Activated CD4-positive, alpha-beta memory T cell treated with anti-CD3 and anti-CD28 coated beads for 36 hours (primary cell): ENCODE measurements at regions not wholly inside any gene's neighbourhood (a gene's known extent, or its start where the extent isn't known, plus 50 kb on each side); places are given as distances from the start of the nearest gene placed in this dataset.

Experiments
- CTCF ChIA-PET: fragments of 350-600 bp; sonication (Branson Sonifier 250); formaldehyde crosslinking; loops from one replicate; lab custom pipeline; 2021; ENCODE audit warnings: antibody characterized with exemption, inconsistent platforms; lab: Charles Lee
- POLR2A ChIA-PET: fragments of 350-600 bp; sonication (Branson Sonifier 250); formaldehyde crosslinking; loops from one replicate; lab custom pipeline; 2021; ENCODE audit warnings: antibody characterized with exemption; lab: Charles Lee
- DNase-seq: peaks from one replicate; pipeline ENCODE4 v3.0.0-alpha.2; 2020
- H3K27ac Mint-ChIP-seq: one replicate; pipeline ENCODE4 v1.8.0; 2021; ENCODE audit warnings: mixed read lengths
- H3K27me3 Mint-ChIP-seq: one replicate; pipeline ENCODE4 v1.8.0; 2021; ENCODE audit warnings: mixed read lengths
- H3K36me3 Mint-ChIP-seq: one replicate; pipeline ENCODE4 v1.8.0; 2021; ENCODE audit warnings: mixed read lengths
- H3K4me1 Mint-ChIP-seq: one replicate; pipeline ENCODE4 v1.8.0; 2021; ENCODE audit warnings: low read depth, mixed read lengths
- H3K4me3 Mint-ChIP-seq: one replicate; pipeline ENCODE4 v1.8.0; 2021; ENCODE audit warnings: mild to moderate bottlenecking, mixed read lengths
- H3K9me3 Mint-ChIP-seq: one replicate; pipeline ENCODE4 v1.8.0; 2021; ENCODE audit warnings: mixed read lengths
- intact Hi-C: fragments of 100-400 bp; cut with micrococcal nuclease; formaldehyde crosslinking; loops from one replicate; pipeline ENCODE4 v1.15.1; 2023

DNA sequence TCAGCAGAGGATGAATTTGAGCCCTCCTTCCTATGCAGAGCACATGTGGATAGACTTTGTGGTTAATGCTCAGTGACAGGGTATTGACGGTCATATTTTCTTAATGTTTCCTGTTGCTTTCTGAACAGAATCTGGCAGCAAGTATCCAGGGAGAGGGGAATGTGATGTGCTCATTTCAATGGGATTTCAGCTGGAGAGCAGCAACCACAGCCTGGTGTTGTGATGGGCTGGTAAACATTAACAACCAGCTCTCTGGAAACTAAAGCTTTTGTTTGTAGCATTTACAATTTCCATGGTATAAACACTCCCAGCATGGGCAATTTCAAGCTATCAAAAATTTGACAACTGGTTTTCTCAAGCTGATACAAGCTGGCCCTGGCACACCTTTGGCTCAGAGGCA, 215.9 kb downstream of the SH2D4B start:
- Mint-ChIP-seq H3K4me1 (no peaks in the 10 kb centered on the region), H3K27ac (no peak overlapping the region), H3K36me3 (no peaks in the 10 kb centered on the region), H3K4me3 (no peak overlapping the region), H3K27me3 (peaks cover 3% of the 10 kb centered on the region), H3K9me3 (no peaks in the 10 kb centered on the region)
- ChIA-PET POLR2A (no interaction called here), CTCF (interaction anchor here (1.7 kb wide), 1 partner anchor 156 kb away, joined by 3 read pairs; no protein-coding TSS in a partner anchor)
- no peak for DNase-seq
- intact Hi-C loops, result no loop called here

DNA sequence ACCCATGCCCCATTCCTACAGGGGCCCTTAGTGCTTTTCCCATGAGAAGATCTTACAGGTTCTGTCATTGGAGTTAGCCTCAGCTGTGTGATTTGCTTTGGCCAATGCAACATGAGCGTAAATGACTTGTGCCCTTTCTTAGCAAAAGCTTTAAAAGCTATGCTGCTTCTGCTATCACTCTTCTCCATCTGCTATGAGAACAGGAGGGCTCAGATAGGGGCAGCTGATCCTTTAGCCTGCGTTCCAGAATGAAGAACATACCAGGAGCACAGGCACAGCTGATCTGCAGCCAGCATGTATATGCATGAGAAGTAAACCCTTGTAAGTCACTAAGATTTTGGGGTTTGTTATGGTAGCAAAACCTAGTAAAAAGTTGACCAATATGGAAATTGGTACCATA, 218.2 kb downstream of the SH2D4B start:
- intact Hi-C loops, result no loop called here
- Mint-ChIP-seq H3K36me3 (no peaks in the 10 kb centered on the region), H3K4me1 (no peaks in the 10 kb centered on the region), H3K27ac (no peak overlapping the region), H3K27me3 (peaks cover 3% of the 10 kb centered on the region), H3K9me3 (no peaks in the 10 kb centered on the region), H3K4me3 (no peak overlapping the region)
- ChIA-PET POLR2A (no interaction called here), CTCF (no interaction called here)
- no peak for DNase-seq

DNA sequence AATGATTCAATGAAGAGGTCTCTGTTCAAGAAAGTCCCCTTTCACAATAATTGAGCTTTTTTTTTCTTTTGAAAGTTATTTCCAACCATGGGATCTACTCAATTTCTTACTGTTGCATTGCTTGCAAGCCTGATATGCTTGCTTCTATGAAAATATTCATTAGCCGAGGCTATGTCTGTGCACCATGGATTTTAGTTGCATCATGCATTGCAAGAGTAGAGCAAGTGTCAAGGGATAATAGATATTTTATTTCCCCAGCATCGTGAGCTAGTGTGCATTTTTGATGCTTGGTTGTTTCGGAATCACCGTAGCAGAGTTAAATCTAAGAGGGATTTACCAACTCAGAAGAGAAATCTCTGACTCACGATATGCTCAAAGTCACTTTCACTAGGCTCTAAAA, 222.0 kb downstream of the SH2D4B start:
- no peak overlapping the region for H3K4me3 Mint-ChIP-seq
- ChIA-PET CTCF (no interaction called here), POLR2A (no interaction called here)
- peaks cover 2% of the 10 kb centered on the region for H3K27me3 Mint-ChIP-seq
- no peaks in the 10 kb centered on the region for H3K36me3 Mint-ChIP-seq
- no peaks in the 10 kb centered on the region for H3K9me3 Mint-ChIP-seq
- intact Hi-C loops, result no loop called here
- no peaks in the 10 kb centered on the region for H3K4me1 Mint-ChIP-seq
- DNase-seq, result no peak
- H3K27ac Mint-ChIP-seq, result no peak overlapping the region

- ChIA-PET CTCF (interaction anchor here (0.6 kb wide), 1 partner anchor 91 kb away, joined by 3 read pairs; no protein-coding TSS in a partner anchor), POLR2A (no interaction called here)
- Mint-ChIP-seq H3K27ac (no peak overlapping the region), H3K4me1 (no peaks in the 10 kb centered on the region), H3K9me3 (no peaks in the 10 kb centered on the region), H3K4me3 (no peak overlapping the region), H3K36me3 (no peaks in the 10 kb centered on the region), H3K27me3 (peaks cover 2% of the 10 kb centered on the region)
- no peak for DNase-seq
- intact Hi-C loops, result no loop called here
Measured at GRCh38 chr10:80760914-80761371, 223.2 kb downstream of the SH2D4B start.

DNA sequence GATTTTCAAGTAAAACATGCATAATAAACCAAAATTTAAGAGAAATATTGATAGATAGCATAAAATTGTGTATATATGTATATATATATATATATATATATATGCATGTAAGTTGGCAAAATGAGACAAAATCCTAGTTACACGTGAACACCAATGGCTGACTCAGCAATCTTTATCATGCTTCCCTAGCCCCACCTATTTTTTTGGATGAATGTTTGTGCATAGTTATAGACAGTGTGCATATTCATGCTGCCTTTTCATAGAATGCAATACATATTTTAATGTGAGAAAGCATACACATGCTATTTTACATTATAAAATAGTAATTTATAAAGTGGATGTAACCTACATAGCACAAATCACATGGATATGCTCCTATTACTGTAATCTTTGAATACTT, 230.3 kb downstream of the SH2D4B start:
- ChIA-PET POLR2A (no interaction called here), CTCF (no interaction called here)
- Mint-ChIP-seq H3K9me3 (no peaks in the 10 kb centered on the region), H3K27me3 (peaks cover 7% of the 10 kb centered on the region), H3K27ac (no peak overlapping the region), H3K36me3 (no peaks in the 10 kb centered on the region), H3K4me3 (no peak overlapping the region), H3K4me1 (no peaks in the 10 kb centered on the region)
- DNase-seq, result no peak
- intact Hi-C loops, result no loop called here

GRCh38 chr10:80769700-80770160, 232.0 kb downstream of the SH2D4B start:
- Mint-ChIP-seq H3K27me3 (peaks cover 10% of the 10 kb centered on the region), H3K36me3 (no peaks in the 10 kb centered on the region), H3K4me3 (no peak overlapping the region), H3K27ac (no peak overlapping the region), H3K4me1 (no peaks in the 10 kb centered on the region), H3K9me3 (no peaks in the 10 kb centered on the region)
- no peak for DNase-seq
- CTCF ChIA-PET, result no interaction called here
- POLR2A ChIA-PET, result no interaction called here
- intact Hi-C loops, result no loop called here

DNA sequence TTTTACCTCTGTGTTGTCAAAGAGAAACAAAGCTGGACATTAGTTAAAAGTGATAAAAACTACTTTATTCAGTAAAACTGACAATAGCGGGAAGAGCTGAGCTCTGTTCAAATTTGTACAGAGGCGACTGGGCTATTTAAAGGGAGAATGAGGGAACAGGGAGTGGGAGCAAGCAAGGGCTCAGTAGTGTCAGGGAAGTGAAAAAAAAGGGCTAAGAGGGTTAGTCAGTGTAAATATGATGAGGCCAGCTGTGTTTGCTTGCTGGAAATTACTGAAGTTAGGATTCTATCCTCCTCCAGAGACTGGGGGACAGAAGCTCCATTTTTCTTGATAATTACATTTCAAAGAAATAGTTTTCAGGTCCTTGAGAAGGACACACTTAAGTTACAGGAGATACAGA, 232.5 kb downstream of the SH2D4B start:
- Mint-ChIP-seq H3K4me3 (no peak overlapping the region), H3K27me3 (peaks cover 10% of the 10 kb centered on the region), H3K27ac (no peak overlapping the region), H3K9me3 (no peaks in the 10 kb centered on the region), H3K4me1 (no peaks in the 10 kb centered on the region), H3K36me3 (no peaks in the 10 kb centered on the region)
- intact Hi-C loops, result no loop called here
- no peak for DNase-seq
- POLR2A ChIA-PET, result no interaction called here
- CTCF ChIA-PET, result no interaction called here

DNA sequence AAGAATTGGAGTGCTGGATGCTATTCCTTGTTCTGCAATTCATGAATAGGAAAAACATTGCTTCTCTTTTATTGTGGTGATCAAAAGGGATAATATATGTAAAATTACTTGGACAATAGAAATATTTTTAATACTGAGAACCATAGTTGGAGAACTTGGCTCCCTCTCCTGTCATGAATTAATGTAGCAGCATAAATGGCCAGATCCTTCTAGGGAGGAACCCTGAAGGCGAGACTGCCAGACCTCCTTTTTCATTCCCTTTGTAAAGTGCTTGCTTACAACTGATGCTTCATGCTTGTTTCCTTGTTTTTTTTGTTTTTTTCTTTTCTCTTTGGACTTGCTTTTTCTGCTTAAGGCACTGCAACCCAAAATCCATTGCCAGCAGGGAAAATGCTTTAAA, 233.6 kb downstream of the SH2D4B start:
- DNase-seq, result no peak
- Mint-ChIP-seq H3K36me3 (no peaks in the 10 kb centered on the region), H3K27ac (no peak overlapping the region), H3K27me3 (peaks cover 10% of the 10 kb centered on the region), H3K9me3 (no peaks in the 10 kb centered on the region), H3K4me1 (no peaks in the 10 kb centered on the region), H3K4me3 (no peak overlapping the region)
- ChIA-PET CTCF (no interaction called here), POLR2A (no interaction called here)
- intact Hi-C loops, result no loop called here

GRCh38 chr10:80771902-80772555, 234.3 kb downstream of the SH2D4B start:
- no peaks in the 10 kb centered on the region for H3K4me1 Mint-ChIP-seq
- no peak overlapping the region for H3K27ac Mint-ChIP-seq
- intact Hi-C loops, result no loop called here
- ChIA-PET CTCF (no interaction called here), POLR2A (no interaction called here)
- no peaks in the 10 kb centered on the region for H3K9me3 Mint-ChIP-seq
- no peaks in the 10 kb centered on the region for H3K36me3 Mint-ChIP-seq
- no peak for DNase-seq
- no peak overlapping the region for H3K4me3 Mint-ChIP-seq
- peaks cover 10% of the 10 kb centered on the region for H3K27me3 Mint-ChIP-seq

DNA sequence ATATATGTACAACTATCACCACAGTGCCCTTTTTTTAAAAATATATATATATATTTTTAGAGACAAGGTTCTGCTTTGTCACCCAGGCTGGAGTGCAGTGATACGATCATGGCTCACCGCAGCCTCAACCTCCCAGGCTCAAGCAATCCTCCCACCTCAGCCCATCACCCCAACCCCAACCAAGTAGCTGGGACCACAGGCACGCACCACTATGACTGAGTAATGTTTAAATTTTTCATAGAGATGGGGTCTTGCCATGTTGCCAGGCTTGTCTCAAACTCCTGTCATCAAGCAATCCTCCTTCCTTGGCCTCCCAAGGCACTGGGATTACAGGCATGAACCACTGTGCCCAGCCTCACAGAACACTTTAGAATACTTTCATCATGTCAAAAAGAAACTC, 234.9 kb downstream of the SH2D4B start:
- no peaks in the 10 kb centered on the region for H3K9me3 Mint-ChIP-seq
- no peak overlapping the region for H3K27ac Mint-ChIP-seq
- H3K27me3 Mint-ChIP-seq, result peaks cover 10% of the 10 kb centered on the region
- H3K4me3 Mint-ChIP-seq, result no peak overlapping the region
- no peak for DNase-seq
- ChIA-PET CTCF (no interaction called here), POLR2A (no interaction called here)
- intact Hi-C loops, result no loop called here
- H3K4me1 Mint-ChIP-seq, result no peaks in the 10 kb centered on the region
- H3K36me3 Mint-ChIP-seq, result no peaks in the 10 kb centered on the region

DNA sequence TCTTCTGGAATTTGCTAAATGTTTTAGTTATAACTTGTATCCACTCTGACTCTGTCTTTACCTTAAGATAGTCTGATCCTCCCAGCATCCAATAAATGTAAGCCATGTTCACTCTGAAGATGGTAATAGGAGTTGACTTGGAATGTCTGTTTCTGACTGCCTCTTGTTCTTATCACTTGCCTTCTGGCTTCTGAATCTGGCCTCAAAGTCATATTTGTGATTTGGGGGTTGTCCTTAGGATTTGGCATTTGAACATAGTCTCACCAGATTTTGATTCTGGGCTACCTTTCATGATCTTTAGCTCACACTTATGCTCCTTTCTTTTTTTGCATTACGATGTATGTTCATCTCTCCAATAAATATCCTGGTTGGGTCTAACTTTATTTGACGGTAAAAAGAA, 247.0 kb downstream of the SH2D4B start:
- Mint-ChIP-seq H3K4me3 (no peak overlapping the region), H3K4me1 (no peaks in the 10 kb centered on the region), H3K36me3 (no peaks in the 10 kb centered on the region), H3K27me3 (peaks cover 6% of the 10 kb centered on the region), H3K27ac (no peak overlapping the region), H3K9me3 (no peaks in the 10 kb centered on the region)
- intact Hi-C loops, result no loop called here
- ChIA-PET POLR2A (no interaction called here), CTCF (no interaction called here)
- DNase-seq, result no peak

GRCh38 chr10:80786322-80786721, 248.6 kb downstream of the SH2D4B start:
- Mint-ChIP-seq H3K4me3 (no peak overlapping the region), H3K36me3 (no peaks in the 10 kb centered on the region), H3K27ac (no peak overlapping the region), H3K9me3 (no peaks in the 10 kb centered on the region), H3K4me1 (no peaks in the 10 kb centered on the region), H3K27me3 (peaks cover 6% of the 10 kb centered on the region)
- ChIA-PET POLR2A (no interaction called here), CTCF (no interaction called here)
- intact Hi-C loops, result no loop called here
- no peak for DNase-seq

- POLR2A ChIA-PET, result no interaction called here
- H3K4me3 Mint-ChIP-seq, result no peak overlapping the region
- DNase-seq, result no peak
- intact Hi-C loops, result no loop called here
- CTCF ChIA-PET, result interaction anchor here (0.6 kb wide), 1 partner anchor 254 kb away, joined by 3 read pairs; no protein-coding TSS in a partner anchor
- peaks cover 6% of the 10 kb centered on the region for H3K27me3 Mint-ChIP-seq
- H3K9me3 Mint-ChIP-seq, result no peaks in the 10 kb centered on the region
- H3K27ac Mint-ChIP-seq, result no peak overlapping the region
- no peaks in the 10 kb centered on the region for H3K36me3 Mint-ChIP-seq
- no peaks in the 10 kb centered on the region for H3K4me1 Mint-ChIP-seq
Measured at GRCh38 chr10:80787952-80788351, 250.2 kb downstream of the SH2D4B start.
